ENCODE measurements at regions not wholly inside any gene's neighbourhood (a gene's known extent, or its start where the extent isn't known, plus 50 kb on each side); places are given as distances from the start of the nearest gene placed in this dataset.

DNA sequence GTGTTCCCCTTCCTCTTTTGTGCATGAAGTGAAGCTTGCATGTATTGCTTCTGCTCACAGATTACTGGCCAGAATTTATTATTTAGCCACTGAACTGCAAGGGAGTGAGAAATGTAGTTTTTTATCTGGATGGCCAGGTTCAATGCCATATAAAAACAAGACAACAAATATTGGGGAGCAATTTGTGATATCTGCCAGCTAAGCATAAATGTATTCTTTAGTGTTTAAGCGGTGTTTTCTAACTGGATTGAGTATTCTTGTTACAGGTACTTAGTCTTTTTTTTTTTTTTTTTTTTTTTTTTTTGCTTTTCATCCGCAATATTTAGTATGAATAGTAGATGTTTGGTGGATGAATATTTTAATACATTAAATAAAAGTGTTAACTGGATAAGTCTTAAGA is 158.2 kb downstream of the TFAP2B start:
- no peaks in the 10 kb centered on the region for H3K36me3 Mint-ChIP-seq (ENCODE audit: low read depth)
- Histone ChIP-seq H3K27me3 (ENCODE audit: control insufficient read depth in 1 of 2, insufficient read depth in 2 of 2, low read length in 2 of 2) (no peaks in the 10 kb centered on the region), H3K27ac (ENCODE audit: low read depth in 1 of 2, low read length in 2 of 2) (no peak overlapping the region), H3K36me3 (ENCODE audit: insufficient read depth, low read length) (no peaks in the 10 kb centered on the region), H3K4me1 (ENCODE audit: insufficient read depth, low read length) (no peaks in the 10 kb centered on the region), H3K4me3 (ENCODE audit: low read length) (no peak overlapping the region), H3K9me3 (ENCODE audit: control insufficient read depth in 1 of 2, insufficient read depth in 1 of 2, low read length in 2 of 2) (no peaks in the 10 kb centered on the region)
- POLR2A ChIA-PET = interaction anchor here (0.6 kb wide), 1 partner anchor 758 kb away, joined by 3 read pairs; no protein-coding TSS in a partner anchor
- peaks cover 2% of the 10 kb centered on the region for H3K9me3 Mint-ChIP-seq
- TF ChIP-seq, protein P1, sequence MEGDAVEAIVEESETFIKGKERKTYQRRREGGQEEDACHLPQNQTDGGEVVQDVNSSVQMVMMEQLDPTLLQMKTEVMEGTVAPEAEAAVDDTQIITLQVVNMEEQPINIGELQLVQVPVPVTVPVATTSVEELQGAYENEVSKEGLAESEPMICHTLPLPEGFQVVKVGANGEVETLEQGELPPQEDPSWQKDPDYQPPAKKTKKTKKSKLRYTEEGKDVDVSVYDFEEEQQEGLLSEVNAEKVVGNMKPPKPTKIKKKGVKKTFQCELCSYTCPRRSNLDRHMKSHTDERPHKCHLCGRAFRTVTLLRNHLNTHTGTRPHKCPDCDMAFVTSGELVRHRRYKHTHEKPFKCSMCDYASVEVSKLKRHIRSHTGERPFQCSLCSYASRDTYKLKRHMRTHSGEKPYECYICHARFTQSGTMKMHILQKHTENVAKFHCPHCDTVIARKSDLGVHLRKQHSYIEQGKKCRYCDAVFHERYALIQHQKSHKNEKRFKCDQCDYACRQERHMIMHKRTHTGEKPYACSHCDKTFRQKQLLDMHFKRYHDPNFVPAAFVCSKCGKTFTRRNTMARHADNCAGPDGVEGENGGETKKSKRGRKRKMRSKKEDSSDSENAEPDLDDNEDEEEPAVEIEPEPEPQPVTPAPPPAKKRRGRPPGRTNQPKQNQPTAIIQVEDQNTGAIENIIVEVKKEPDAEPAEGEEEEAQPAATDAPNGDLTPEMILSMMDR (IDR thresholded peaks at IDR 0.05) = no peak
- intact Hi-C loops (cut with DNase I, micrococcal nuclease) = no loop called here
- no peak for DNase-seq
- H3K27ac Mint-ChIP-seq = no peak overlapping the region
- H3K4me3 Mint-ChIP-seq = no peak overlapping the region
- CTCF ChIA-PET = no interaction called here
- H3K27me3 Mint-ChIP-seq = no peaks in the 10 kb centered on the region
- ATAC-seq (ENCODE audit: poor library complexity) = no peak
- no peaks in the 10 kb centered on the region for H3K4me1 Mint-ChIP-seq (ENCODE audit: low read depth)

DNA sequence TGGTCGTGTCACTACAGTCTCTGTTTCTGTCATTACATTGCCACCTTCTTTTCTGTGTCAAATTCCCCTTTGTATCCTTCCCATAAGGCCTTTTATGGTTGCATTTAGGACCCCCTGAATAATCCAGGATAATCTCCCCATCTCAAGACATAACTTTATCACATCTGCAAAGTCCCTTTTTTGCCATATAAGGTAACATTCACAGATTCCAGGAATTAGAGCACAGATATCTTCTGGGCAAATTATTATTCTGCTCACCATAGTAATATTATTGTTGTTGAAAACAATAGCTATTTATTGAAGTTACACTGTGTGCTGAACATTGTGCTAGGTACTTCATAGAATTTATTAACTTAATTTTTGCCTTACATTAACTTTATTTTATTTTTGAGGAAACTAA is 159.1 kb downstream of the TFAP2B start:
- no peak for ATAC-seq (ENCODE audit: poor library complexity)
- Mint-ChIP-seq H3K9me3 (peaks cover 2% of the 10 kb centered on the region), H3K27me3 (no peaks in the 10 kb centered on the region), H3K36me3 (ENCODE audit: low read depth) (no peaks in the 10 kb centered on the region), H3K27ac (no peak overlapping the region), H3K4me3 (no peak overlapping the region), H3K4me1 (ENCODE audit: low read depth) (no peaks in the 10 kb centered on the region)
- H3K27me3 ChIP-seq (ENCODE audit: control insufficient read depth in 1 of 2, insufficient read depth in 2 of 2, low read length in 2 of 2) = no peaks in the 10 kb centered on the region
- no peaks in the 10 kb centered on the region for H3K4me1 ChIP-seq (ENCODE audit: insufficient read depth, low read length)
- TF ChIP-seq, protein P1 (IDR thresholded peaks at IDR 0.05) = no peak
- no peaks in the 10 kb centered on the region for H3K9me3 ChIP-seq (ENCODE audit: control insufficient read depth in 1 of 2, insufficient read depth in 1 of 2, low read length in 2 of 2)
- intact Hi-C loops (cut with DNase I, micrococcal nuclease) = no loop called here
- H3K36me3 ChIP-seq (ENCODE audit: insufficient read depth, low read length) = no peaks in the 10 kb centered on the region
- no peak overlapping the region for H3K4me3 ChIP-seq (ENCODE audit: low read length)
- no peak for DNase-seq
- no peak overlapping the region for H3K27ac ChIP-seq (ENCODE audit: low read depth in 1 of 2, low read length in 2 of 2)
- CTCF ChIA-PET = no interaction called here
- POLR2A ChIA-PET = no interaction called here

DNA sequence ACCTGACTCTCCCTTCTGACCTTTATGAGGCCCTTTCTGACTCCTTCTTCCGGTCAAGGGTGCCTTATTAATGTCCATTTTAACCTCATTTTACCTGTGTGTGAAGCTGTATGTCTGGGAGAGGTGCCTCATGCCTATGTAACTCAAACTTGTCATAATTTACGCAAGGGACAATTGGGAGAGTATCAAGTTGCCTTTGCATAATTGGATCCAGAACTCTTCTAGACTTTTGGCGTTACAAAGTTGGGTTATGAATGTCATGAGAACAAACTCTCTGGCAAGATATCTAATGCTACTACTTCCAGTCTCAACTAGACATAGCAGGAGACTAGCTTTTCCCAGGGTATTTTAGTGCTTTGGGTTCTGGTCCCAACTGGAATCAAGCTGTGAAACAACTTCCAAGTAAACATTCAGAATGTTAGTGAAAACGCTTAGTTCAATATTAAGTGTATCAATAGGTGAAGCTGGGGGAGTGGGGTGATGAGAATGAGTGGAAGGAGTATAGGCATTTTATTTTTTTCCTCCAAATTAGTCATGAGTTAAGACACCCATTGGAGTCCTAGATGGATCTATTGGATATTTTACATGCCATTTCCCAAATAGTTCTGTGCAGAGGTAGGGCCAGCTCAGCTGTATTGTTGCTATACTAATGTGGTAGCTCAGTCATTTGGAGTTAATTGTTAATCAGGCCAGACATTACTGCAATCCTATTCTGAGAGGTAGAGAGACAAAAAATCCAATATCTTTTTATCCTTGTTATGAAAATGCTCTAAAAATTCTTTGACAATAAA is 159.9 kb downstream of the TFAP2B start:
- TF ChIP-seq, protein P1 (IDR thresholded peaks at IDR 0.05) = no peak
- H3K4me1 ChIP-seq (ENCODE audit: insufficient read depth, low read length) = no peaks in the 10 kb centered on the region
- no peaks in the 10 kb centered on the region for H3K9me3 ChIP-seq (ENCODE audit: control insufficient read depth in 1 of 2, insufficient read depth in 1 of 2, low read length in 2 of 2)
- ATAC-seq (ENCODE audit: poor library complexity) (no peak), DNase-seq (no peak)
- Mint-ChIP-seq H3K27ac (no peak overlapping the region), H3K27me3 (no peaks in the 10 kb centered on the region), H3K4me1 (ENCODE audit: low read depth) (no peaks in the 10 kb centered on the region), H3K36me3 (ENCODE audit: low read depth) (no peaks in the 10 kb centered on the region), H3K9me3 (peaks cover 2% of the 10 kb centered on the region), H3K4me3 (no peak overlapping the region)
- intact Hi-C loops (cut with DNase I, micrococcal nuclease) = no loop called here
- POLR2A ChIA-PET = no interaction called here
- no peak overlapping the region for H3K4me3 ChIP-seq (ENCODE audit: low read length)
- H3K36me3 ChIP-seq (ENCODE audit: insufficient read depth, low read length) = no peaks in the 10 kb centered on the region
- H3K27ac ChIP-seq (ENCODE audit: low read depth in 1 of 2, low read length in 2 of 2) = no peak overlapping the region
- CTCF ChIA-PET = no interaction called here
- no peaks in the 10 kb centered on the region for H3K27me3 ChIP-seq (ENCODE audit: control insufficient read depth in 1 of 2, insufficient read depth in 2 of 2, low read length in 2 of 2)

Data from CD4-positive, alpha-beta T cell (primary cell).